H9 (cell line): ENCODE measurements at regions not wholly inside any gene's neighbourhood (a gene's known extent, or its start where the extent isn't known, plus 50 kb on each side); places are given as distances from the start of the nearest gene placed in this dataset.

Experiments used
- DNase-seq: peaks from one replicate; pipeline ENCODE4 v3.0.0-alpha.2; 2017
- H2AFZ ChIP-seq: one replicate; pipeline ENCODE4 v1.6.1; 2013; ENCODE audit warnings: mild to moderate bottlenecking, low read length, control low read depth, moderate library complexity
- H2AK5ac ChIP-seq: 2 replicates; pipeline ENCODE4 v1.6.1; 2013; ENCODE audit warnings: low read length, control low read depth, mixed read lengths; ENCODE audit not compliant: insufficient read length
- H2BK120ac ChIP-seq: one replicate; pipeline ENCODE4 v1.6.1; 2013; ENCODE audit warnings: low read depth, mild to moderate bottlenecking, low read length, control low read depth, inconsistent platforms; ENCODE audit not compliant: poor library complexity, severe bottlenecking
- H2BK12ac ChIP-seq: 2 replicates; pipeline ENCODE4 v1.6.1; 2013; ENCODE audit warnings: low read length, control low read depth, mixed read lengths, low read depth; ENCODE audit not compliant: insufficient read length
- H2BK15ac ChIP-seq: 2 replicates; pipeline ENCODE4 v1.6.1; 2013; ENCODE audit warnings: low read depth, low read length, control low read depth
- H2BK20ac ChIP-seq: one replicate; pipeline ENCODE4 v1.6.1; 2013; ENCODE audit warnings: low read depth, mild to moderate bottlenecking, low read length, control low read depth, inconsistent platforms; ENCODE audit not compliant: poor library complexity, severe bottlenecking
- H2BK5ac ChIP-seq: 2 replicates; pipeline ENCODE4 v1.6.1; 2013; ENCODE audit warnings: low read length, control low read depth, mixed read lengths; ENCODE audit not compliant: insufficient read length
- H3K14ac ChIP-seq: 2 replicates; pipeline ENCODE4 v1.6.1; 2013; ENCODE audit warnings: low read length, control low read depth; ENCODE audit not compliant: insufficient read depth
- H3K18ac ChIP-seq: 2 replicates; pipeline ENCODE4 v1.6.1; 2013; ENCODE audit warnings: low read depth, mild to moderate bottlenecking, mixed read lengths, low read length, control low read depth; ENCODE audit not compliant: insufficient read length
- H3K23ac ChIP-seq: 2 replicates; pipeline ENCODE4 v1.6.1; 2013; ENCODE audit warnings: low read length, control low read depth, mixed read lengths, low read depth; ENCODE audit not compliant: insufficient read length
- H3K23me2 ChIP-seq: 2 replicates; pipeline ENCODE4 v1.6.1; 2013; ENCODE audit warnings: low read depth, mild to moderate bottlenecking, mixed read lengths, low read length, control low read depth; ENCODE audit not compliant: insufficient read length, poor library complexity, severe bottlenecking
- H3K27ac ChIP-seq: 2 replicates; pipeline ENCODE4 v1.5.1; 2013; ENCODE audit warnings: low read length, control low read depth, mixed read lengths, low read depth; ENCODE audit not compliant: insufficient read length
- H3K27me3 ChIP-seq: 2 replicates; pipeline ENCODE4 v1.6.1; 2013; ENCODE audit warnings: low read length, control low read depth, inconsistent platforms; ENCODE audit not compliant: insufficient read depth
- H3K4ac ChIP-seq: 2 replicates; pipeline ENCODE4 v1.6.1; 2013; ENCODE audit warnings: low read depth, mild to moderate bottlenecking, control low read depth, inconsistent platforms, low read length, moderate library complexity
- H3K4me1 ChIP-seq: 2 replicates; pipeline ENCODE4 v1.6.1; 2013; ENCODE audit warnings: low read length, control low read depth, inconsistent platforms; ENCODE audit not compliant: insufficient read depth
- H3K4me2 ChIP-seq: 2 replicates; pipeline ENCODE4 v1.6.1; 2013; ENCODE audit warnings: low read length, control low read depth, mixed read lengths; ENCODE audit not compliant: insufficient read length, insufficient read depth
- H3K56ac ChIP-seq: 2 replicates; pipeline ENCODE4 v1.6.1; 2013; ENCODE audit warnings: low read depth, mild to moderate bottlenecking, mixed read lengths, low read length, control low read depth; ENCODE audit not compliant: insufficient read length
- H3K79me1 ChIP-seq: 2 replicates; pipeline ENCODE4 v1.6.1; 2013; ENCODE audit warnings: low read depth, mild to moderate bottlenecking, moderate library complexity, low read length, control low read depth, inconsistent platforms; ENCODE audit not compliant: insufficient read depth, poor library complexity, severe bottlenecking
- H3K79me2 ChIP-seq: 2 replicates; pipeline ENCODE4 v1.6.1; 2013; ENCODE audit warnings: low read length, control low read depth, inconsistent platforms; ENCODE audit not compliant: insufficient read depth
- H3K9ac ChIP-seq: 2 replicates; pipeline ENCODE4 v1.6.1; 2013; ENCODE audit warnings: low read length, control low read depth, mixed read lengths; ENCODE audit not compliant: insufficient read length; ENCODE audit errors: extremely low read depth
- H3K9me3 ChIP-seq: one replicate; pipeline ENCODE4 v1.6.1; 2013; ENCODE audit warnings: low read depth, low read length, inconsistent platforms; ENCODE audit not compliant: control insufficient read depth
- H3T11ph ChIP-seq: one replicate; pipeline ENCODE4 v1.6.1; 2013; ENCODE audit warnings: mild to moderate bottlenecking, low read length, control low read depth, inconsistent platforms
- H4K20me1 ChIP-seq: one replicate; pipeline ENCODE4 v1.6.1; 2013; ENCODE audit not compliant: control insufficient read depth, insufficient read length, insufficient read depth
- H4K5ac ChIP-seq: 2 replicates; pipeline ENCODE4 v1.6.1; 2013; ENCODE audit warnings: low read depth, mild to moderate bottlenecking, mixed read lengths, low read length, control low read depth; ENCODE audit not compliant: insufficient read length
- H4K8ac ChIP-seq: replicated peaks from 2 replicates; pipeline ENCODE4 v1.6.1; 2013; ENCODE audit warnings: low read length, control low read depth, mixed read lengths, low read depth; ENCODE audit not compliant: insufficient read length
- H4K91ac ChIP-seq: 2 replicates; pipeline ENCODE4 v1.6.1; 2013; ENCODE audit warnings: low read depth, mild to moderate bottlenecking, moderate library complexity, mixed read lengths, low read length, control low read depth; ENCODE audit not compliant: insufficient read length
- H3K27ac Mint-ChIP-seq, 3 experiments: 2 replicates in 2 of 3; 3 replicates in 1 of 3; pipeline ENCODE4 v1.8.0; 2020 to 2021; ENCODE audit warnings: mixed read lengths in 3 of 3, mild to moderate bottlenecking in 1 of 3, moderate library complexity in 1 of 3
- H3K27me3 Mint-ChIP-seq: 2 replicates; pipeline ENCODE4 v1.8.0; 2021; ENCODE audit warnings: low read depth, mild to moderate bottlenecking, moderate library complexity, mixed read lengths
- H3K36me3 Mint-ChIP-seq, 3 experiments: 2 replicates in 2 of 3; 3 replicates in 1 of 3; pipeline ENCODE4 v1.8.0; 2020 to 2021; ENCODE audit warnings: low read depth in 3 of 3, mixed read lengths in 3 of 3; ENCODE audit not compliant: insufficient read depth in 1 of 3
- H3K4me1 Mint-ChIP-seq, 2 experiments: 2 replicates each; pipeline ENCODE4 v1.8.0; 2020; ENCODE audit warnings: mixed read lengths in 2 of 2
- H3K4me3 Mint-ChIP-seq, 2 experiments: 2 replicates in 1 of 2; 3 replicates in 1 of 2; pipeline ENCODE4 v1.8.0; 2020 to 2021; ENCODE audit warnings: mild to moderate bottlenecking in 2 of 2, mixed read lengths in 2 of 2, moderate library complexity in 1 of 2
- H3K9me3 Mint-ChIP-seq, 2 experiments: 2 replicates in 1 of 2; 3 replicates in 1 of 2; pipeline ENCODE4 v1.8.0; 2020; ENCODE audit warnings: mild to moderate bottlenecking in 2 of 2, mixed read lengths in 2 of 2, moderate library complexity in 1 of 2
- CTCF ChIP-seq: fragments of 200-600 bp; sonication (generic); conservative IDR thresholded peaks from 3 replicates; pipeline ENCODE4 v1.8.0; 2021; ENCODE audit warnings: antibody characterized with exemption, mild to moderate bottlenecking
- WGBS: extraction: QIAGEN DNeasy Blood & Tissue Kit; methylation state at CpG from one replicate; pipeline ENCODE4 v1.1.7; 2013; ENCODE audit warnings: missing lambda C conversion rate, low lambda C conversion rate, mixed read lengths; ENCODE audit not compliant: insufficient read length; ENCODE audit errors: extremely low coverage; 5-methylcytosine and 5-hydroxymethylcytosine counted together

- Histone ChIP-seq H3K4me2 (no peak overlapping the region), H2BK20ac (no peak overlapping the region), H3K79me2 (no peaks in the 10 kb centered on the region), H4K5ac (no peak overlapping the region), H2BK12ac (no peak overlapping the region), H3K18ac (no peak overlapping the region), H3K4ac (no peak overlapping the region), H2AK5ac (no peak overlapping the region), H4K20me1 (no peaks in the 10 kb centered on the region), H3K23me2 (no peaks in the 10 kb centered on the region), H3K27ac (no peak overlapping the region), H3K14ac (no peak overlapping the region), H2AFZ (no peak overlapping the region), H2BK5ac (no peak overlapping the region), H2BK15ac (no peak overlapping the region), H3K23ac (no peak overlapping the region), H3K9ac (no peak overlapping the region), H2BK120ac (no peak overlapping the region), H3K27me3 (no peaks in the 10 kb centered on the region), H4K91ac (no peak overlapping the region), H3K4me1 (no peaks in the 10 kb centered on the region), H3T11ph (no peak overlapping the region), H3K9me3 (no peaks in the 10 kb centered on the region), H4K8ac (no peak overlapping the region), H3K79me1 (no peaks in the 10 kb centered on the region), H3K56ac (no peak overlapping the region)
- no peak for TF ChIP-seq CTCF
- Mint-ChIP-seq H3K9me3 (peaks cover 11 to 16% of the 10 kb centered on the region in 2 experiments; a peak in 4 of 5 replicates), H3K27me3 (peaks cover 32% of the 10 kb centered on the region), H3K4me1 (no peaks in the 10 kb centered on the region), H3K27ac (no peak overlapping the region), H3K4me3 (no peak overlapping the region), H3K36me3 (no peaks in the 10 kb centered on the region; a peak in 2 of 7 replicates)
- no CpG with 5 or more reads among the region's 5 CpGs for WGBS
- no peak for DNase-seq
Measured at GRCh38 chr2:217351378-217351777, 491.5 kb upstream of the TNP1 start.
